ENCODE measurements at regions not wholly inside any gene's neighbourhood (a gene's known extent, or its start where the extent isn't known, plus 50 kb on each side); places are given as distances from the start of the nearest gene placed in this dataset.

DNA sequence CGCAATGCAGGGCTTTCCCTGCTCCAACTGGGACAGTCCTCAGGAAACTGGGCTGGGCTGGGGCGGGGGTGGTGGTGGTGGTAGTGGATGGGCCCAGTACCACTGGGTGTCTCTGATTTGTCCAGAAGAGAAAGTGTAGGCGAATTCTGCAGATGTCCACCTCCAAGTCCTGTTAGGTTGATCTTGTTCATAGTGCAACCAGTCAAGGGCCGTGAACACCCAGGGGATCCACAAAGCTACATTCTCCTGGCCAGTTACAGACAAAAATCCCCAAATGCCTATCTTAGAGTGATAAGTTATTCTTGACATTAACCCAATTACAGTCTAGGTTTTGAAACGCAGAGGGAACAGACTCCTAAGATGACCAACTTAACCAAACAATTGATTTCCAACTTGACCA lies 97.5 kb upstream of the SHB start:
- TF ChIP-seq POLR2A (IDR thresholded peaks at IDR 0.05; ENCODE audit: low read depth) (no peak), POLR2AphosphoS5 (IDR thresholded peaks at IDR 0.05) (no peak), EP300 (IDR thresholded peaks at IDR 0.05) (no peak)
- TF ChIP-seq, protein P1, sequence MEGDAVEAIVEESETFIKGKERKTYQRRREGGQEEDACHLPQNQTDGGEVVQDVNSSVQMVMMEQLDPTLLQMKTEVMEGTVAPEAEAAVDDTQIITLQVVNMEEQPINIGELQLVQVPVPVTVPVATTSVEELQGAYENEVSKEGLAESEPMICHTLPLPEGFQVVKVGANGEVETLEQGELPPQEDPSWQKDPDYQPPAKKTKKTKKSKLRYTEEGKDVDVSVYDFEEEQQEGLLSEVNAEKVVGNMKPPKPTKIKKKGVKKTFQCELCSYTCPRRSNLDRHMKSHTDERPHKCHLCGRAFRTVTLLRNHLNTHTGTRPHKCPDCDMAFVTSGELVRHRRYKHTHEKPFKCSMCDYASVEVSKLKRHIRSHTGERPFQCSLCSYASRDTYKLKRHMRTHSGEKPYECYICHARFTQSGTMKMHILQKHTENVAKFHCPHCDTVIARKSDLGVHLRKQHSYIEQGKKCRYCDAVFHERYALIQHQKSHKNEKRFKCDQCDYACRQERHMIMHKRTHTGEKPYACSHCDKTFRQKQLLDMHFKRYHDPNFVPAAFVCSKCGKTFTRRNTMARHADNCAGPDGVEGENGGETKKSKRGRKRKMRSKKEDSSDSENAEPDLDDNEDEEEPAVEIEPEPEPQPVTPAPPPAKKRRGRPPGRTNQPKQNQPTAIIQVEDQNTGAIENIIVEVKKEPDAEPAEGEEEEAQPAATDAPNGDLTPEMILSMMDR (IDR thresholded peaks at IDR 0.05), result no peak
